ENCODE measurements at regions not wholly inside any gene's neighbourhood (a gene's known extent, or its start where the extent isn't known, plus 50 kb on each side); places are given as distances from the start of the nearest gene placed in this dataset.

DNA sequence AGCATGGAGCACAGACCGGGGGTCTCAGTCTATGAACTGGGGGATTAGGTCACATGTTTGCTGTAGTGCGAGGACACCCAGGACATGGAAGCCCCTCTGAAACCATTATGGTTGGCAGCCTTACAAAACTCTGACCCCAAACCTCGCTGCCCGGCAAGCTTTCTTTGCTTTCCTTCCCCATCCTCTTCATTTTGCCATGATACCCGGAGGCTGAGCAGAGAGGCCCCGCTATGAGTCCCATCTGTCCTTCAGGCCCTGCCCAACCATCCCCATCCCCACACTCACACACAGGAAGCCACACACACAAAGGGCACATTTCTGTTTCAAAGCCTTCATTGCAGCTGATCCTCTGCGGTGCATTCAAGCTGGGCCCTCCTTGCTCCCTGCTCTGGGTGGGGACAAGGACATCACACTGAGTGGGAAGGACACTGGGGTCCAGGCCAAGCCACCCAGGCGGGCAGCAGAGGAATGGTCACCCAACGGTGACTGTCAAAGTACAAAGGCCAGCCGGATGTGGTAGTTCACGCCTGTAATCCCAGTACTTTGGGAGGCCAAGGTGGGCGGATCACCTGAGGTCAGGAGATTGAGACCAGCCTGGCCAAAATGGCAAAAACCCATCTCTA is 176.5 kb downstream of the CTTN start:
- Mint-ChIP-seq H3K4me1 (no peaks in the 10 kb centered on the region), H3K27ac (no peak overlapping the region), H3K4me3 (no peak overlapping the region), H3K9me3 (no peaks in the 10 kb centered on the region), H3K36me3 (no peaks in the 10 kb centered on the region), H3K27me3 (peaks cover 0 to 10% (median 8%) of the 10 kb centered on the region in 3 donors)
- DNase-seq (no peak), ATAC-seq (ENCODE audit: low read depth in 2 of 2) (no peak)

DNA sequence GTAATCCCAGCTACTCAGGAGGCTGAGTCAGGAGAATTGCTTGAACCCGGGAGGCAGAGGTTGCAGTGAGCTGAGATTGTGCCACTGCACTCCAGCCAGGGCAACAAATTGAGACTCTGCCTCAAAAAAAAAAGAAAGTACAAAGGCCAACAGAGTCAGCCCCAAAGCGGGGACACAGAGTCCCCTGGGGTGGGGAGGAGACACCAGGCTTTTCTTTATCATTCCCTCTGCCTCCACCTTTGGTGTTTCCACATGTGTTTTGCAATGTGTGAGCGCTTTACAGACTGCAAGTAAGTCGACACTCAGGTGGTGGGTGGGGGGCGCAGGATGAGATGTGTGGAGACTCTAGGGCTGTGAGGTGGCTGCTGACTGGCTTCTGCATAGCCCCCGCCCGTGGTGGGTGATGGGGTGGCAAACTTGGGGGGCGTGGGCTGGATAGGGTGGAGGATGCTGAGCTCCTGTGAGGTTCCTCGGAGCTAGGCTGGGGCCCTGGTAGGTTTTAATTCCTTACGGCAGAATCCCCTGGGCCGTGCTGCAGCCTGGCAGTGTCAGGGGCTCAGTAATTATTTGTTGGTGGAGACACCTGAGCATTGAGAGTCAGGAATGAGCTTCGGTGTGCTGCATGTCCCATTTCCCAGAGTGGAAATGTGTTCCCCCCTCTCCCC is 177.2 kb downstream of the CTTN start:
- no peaks in the 10 kb centered on the region for H3K4me1 Mint-ChIP-seq
- peaks cover 0 to 8% (median 7%) of the 10 kb centered on the region in 3 donors for H3K27me3 Mint-ChIP-seq
- no peak for ATAC-seq (ENCODE audit: low read depth in 2 of 2)
- H3K36me3 Mint-ChIP-seq: no peaks in the 10 kb centered on the region
- H3K4me3 Mint-ChIP-seq: no peak overlapping the region
- no peaks in the 10 kb centered on the region for H3K9me3 Mint-ChIP-seq
- no peak overlapping the region for H3K27ac Mint-ChIP-seq
- DNase-seq: no peak

GRCh38 chr11:70577258-70577603 is 178.9 kb downstream of the CTTN start:
- no peak for ATAC-seq (ENCODE audit: low read depth in 2 of 2)
- Mint-ChIP-seq H3K4me3 (no peak overlapping the region), H3K27ac (no peak overlapping the region), H3K4me1 (no peaks in the 10 kb centered on the region), H3K36me3 (no peaks in the 10 kb centered on the region), H3K27me3 (peaks cover 0 to 7% (median 4%) of the 10 kb centered on the region in 3 donors), H3K9me3 (no peaks in the 10 kb centered on the region)
- no peak for DNase-seq

DNA sequence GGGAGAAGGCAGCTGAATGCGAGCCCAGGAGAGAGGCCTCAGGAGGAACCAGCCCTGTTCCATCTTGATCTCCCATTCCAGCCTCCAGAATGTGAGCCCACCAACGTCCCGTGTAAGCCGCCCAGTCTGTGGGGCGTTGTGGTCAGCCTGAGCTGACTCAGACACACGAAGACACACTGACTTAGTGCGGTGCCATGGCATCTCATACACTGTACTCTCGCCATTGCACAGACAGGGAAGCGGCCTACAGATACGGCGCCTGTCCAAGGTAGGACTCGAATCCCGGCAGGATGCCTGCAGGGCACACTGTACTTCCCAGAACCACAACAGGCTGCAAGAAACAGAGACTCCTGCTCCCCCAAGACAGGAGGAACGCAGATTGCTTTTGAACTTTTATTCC is 179.6 kb downstream of the CTTN start:
- Mint-ChIP-seq H3K27ac (no peak overlapping the region), H3K4me3 (no peak overlapping the region), H3K4me1 (no peaks in the 10 kb centered on the region), H3K36me3 (no peaks in the 10 kb centered on the region), H3K9me3 (no peaks in the 10 kb centered on the region), H3K27me3 (peaks cover 0 to 7% (median 4%) of the 10 kb centered on the region in 3 donors)
- ATAC-seq (ENCODE audit: low read depth in 2 of 2) (no peak), DNase-seq (no peak)

DNA sequence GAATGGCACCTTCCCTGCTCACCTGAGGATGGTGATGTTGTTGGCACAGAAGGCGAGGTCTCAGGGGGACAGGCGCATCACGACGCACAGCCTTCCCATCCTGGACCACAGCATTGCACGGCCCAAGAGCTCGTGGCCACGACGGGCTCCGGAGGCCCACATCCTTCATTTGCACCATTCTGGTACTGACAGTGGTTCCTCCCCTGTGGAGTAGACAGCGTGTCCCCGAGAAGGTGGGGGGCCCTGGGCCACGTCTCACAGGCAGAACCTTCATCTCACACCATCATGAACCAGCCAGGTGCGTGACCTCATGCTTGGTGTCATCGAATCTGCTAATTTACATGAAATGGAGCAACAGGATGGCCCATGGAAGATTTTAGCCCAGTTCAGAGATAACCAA is 180.0 kb downstream of the CTTN start:
- ATAC-seq (ENCODE audit: low read depth in 2 of 2): no peak
- no peaks in the 10 kb centered on the region for H3K9me3 Mint-ChIP-seq

GRCh38 chr11:70578831-70579230 is 180.5 kb downstream of the CTTN start:
- no peak overlapping the region for H3K27ac Mint-ChIP-seq
- H3K4me1 Mint-ChIP-seq: no peaks in the 10 kb centered on the region
- peaks cover 0 to 8% (median 4%) of the 10 kb centered on the region in 3 donors for H3K27me3 Mint-ChIP-seq
- no peak overlapping the region for H3K4me3 Mint-ChIP-seq
- ATAC-seq (ENCODE audit: low read depth in 2 of 2): no peak
- no peaks in the 10 kb centered on the region for H3K9me3 Mint-ChIP-seq
- DNase-seq: no peak
- no peaks in the 10 kb centered on the region for H3K36me3 Mint-ChIP-seq

More for the DNA sequence above, 180.0 kb downstream of the CTTN start:
- Mint-ChIP-seq H3K27ac (no peak overlapping the region), H3K4me3 (no peak overlapping the region), H3K36me3 (no peaks in the 10 kb centered on the region), H3K4me1 (no peaks in the 10 kb centered on the region), H3K27me3 (peaks cover 0 to 7% (median 4%) of the 10 kb centered on the region in 3 donors)
- no peak for DNase-seq

DNA sequence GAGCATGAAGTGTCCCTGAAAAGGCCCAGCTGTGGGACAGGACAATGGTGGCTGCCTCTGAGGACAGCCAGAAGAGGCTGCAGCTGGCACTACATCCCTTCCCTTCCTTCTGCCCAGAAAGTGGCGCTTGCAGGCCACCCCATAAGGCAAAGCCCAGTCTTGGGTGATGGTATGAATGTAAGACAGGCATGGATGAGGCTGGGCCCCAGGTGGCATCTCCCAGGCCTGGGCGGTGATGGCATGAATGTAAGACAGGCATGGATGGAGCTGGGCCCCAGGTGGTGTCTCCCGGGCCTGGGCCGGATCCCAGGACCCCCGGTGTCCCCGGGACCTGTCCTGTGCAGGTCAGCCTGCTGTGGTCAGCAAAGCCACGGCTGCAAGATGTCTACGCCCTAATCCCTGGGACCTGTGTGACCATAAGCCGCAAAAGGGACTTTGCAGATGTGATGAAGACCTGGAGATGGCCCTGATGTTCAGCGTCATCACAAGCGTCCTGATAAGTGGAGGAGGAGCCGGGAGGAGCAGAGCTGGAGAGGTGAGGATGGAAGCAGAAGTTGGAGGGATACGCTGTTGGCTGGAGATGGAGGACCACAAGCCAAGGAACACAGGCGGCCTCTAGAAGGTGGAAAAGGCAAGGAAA is 181.1 kb downstream of the CTTN start:
- Mint-ChIP-seq H3K9me3 (no peaks in the 10 kb centered on the region), H3K27ac (no peak overlapping the region), H3K27me3 (peaks cover 0 to 9% (median 6%) of the 10 kb centered on the region in 3 donors), H3K36me3 (no peaks in the 10 kb centered on the region), H3K4me1 (no peaks in the 10 kb centered on the region), H3K4me3 (no peak overlapping the region)
- ATAC-seq (ENCODE audit: low read depth in 2 of 2) (no peak), DNase-seq (no peak)

DNA sequence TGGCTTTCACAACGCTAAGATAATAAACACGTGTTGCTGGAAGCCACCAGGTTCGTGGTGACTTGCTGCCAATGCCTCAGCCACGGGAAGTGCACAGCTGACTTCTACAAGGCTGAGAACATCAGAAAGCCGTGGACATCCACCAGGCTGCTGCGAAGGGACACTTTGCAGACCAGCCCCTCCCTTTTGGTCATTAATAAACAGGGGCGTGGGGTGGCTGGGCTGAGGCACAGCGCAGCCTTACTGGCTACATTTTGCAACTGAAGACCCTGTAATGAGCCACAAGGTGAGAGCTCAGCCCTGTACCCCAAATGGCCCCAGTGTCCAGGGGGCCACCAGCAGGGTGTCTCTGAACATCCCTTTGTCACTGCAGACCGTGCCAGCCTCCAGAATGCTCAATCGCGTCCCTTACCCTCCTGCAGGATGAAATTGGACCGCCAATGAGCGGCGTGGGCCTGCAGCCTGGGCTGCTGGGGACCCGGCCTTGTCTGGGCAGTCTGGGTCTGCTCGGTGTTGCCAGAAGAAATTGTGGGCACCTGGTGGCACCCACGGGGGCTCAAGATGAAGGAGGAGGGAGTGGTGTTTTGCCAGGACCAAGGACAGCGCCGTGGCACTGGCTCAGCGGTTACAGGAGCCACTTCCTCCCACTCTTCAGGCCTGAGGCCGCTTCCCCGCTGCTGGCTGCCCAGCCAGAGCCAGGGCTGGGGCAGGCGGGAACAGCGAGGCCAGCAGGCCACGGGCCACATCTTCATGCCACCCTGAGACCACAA is 181.9 kb downstream of the CTTN start:
- no peak overlapping the region for H3K27ac Mint-ChIP-seq
- DNase-seq (no peak), ATAC-seq (ENCODE audit: low read depth in 2 of 2) (no peak)
- no peak overlapping the region for H3K4me3 Mint-ChIP-seq
- no peaks in the 10 kb centered on the region for H3K36me3 Mint-ChIP-seq
- H3K27me3 Mint-ChIP-seq: peaks cover 0 to 12% (median 9%) of the 10 kb centered on the region in 3 donors
- no peaks in the 10 kb centered on the region for H3K4me1 Mint-ChIP-seq
- no peaks in the 10 kb centered on the region for H3K9me3 Mint-ChIP-seq

- DNase-seq (no peak), ATAC-seq (ENCODE audit: low read depth in 2 of 2) (no peak)
- H3K36me3 Mint-ChIP-seq: no peaks in the 10 kb centered on the region
- H3K27ac Mint-ChIP-seq: no peak overlapping the region
- peaks cover 3 to 23% (median 16%) of the 10 kb centered on the region in 3 donors for H3K27me3 Mint-ChIP-seq
- peaks cover 0 to 8% (median 0%) of the 10 kb centered on the region in 7 donors for H3K9me3 Mint-ChIP-seq
- H3K4me3 Mint-ChIP-seq: no peak overlapping the region
- H3K4me1 Mint-ChIP-seq: no peaks in the 10 kb centered on the region
Measured at GRCh38 chr11:70581991-70582885, 183.9 kb downstream of the CTTN start.

- no peak for DNase-seq
- H3K4me3 Mint-ChIP-seq: no peak overlapping the region
Measured at GRCh38 chr11:70582886-70583641, 184.7 kb downstream of the CTTN start.

DNA sequence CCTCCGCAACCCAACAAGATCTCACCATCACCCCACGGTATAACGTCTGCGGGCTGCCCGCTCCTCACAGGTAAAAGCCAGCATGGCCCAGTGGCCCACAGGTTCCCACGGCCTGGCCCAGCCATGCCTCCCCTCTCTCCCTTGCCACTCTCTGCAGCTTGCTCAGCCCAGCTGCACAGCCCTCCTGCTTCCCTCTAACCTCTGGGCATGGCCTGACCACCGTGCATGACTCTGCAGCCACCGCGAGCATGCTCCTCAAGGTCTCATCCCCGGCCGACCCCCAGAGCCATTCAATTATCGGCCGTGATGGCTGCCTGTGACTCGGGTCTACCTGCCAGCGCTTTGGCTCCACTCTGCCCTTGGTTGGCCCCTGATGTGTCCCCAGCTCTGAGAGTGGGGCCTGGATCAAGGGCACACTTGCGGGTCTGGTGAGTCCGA is 185.5 kb downstream of the CTTN start:
- peak overlapping the region in 2 of 6 donors; percentile 21 to 31 for H3K27ac Mint-ChIP-seq
- peaks cover 0 to 8% (median 0%) of the 10 kb centered on the region in 7 donors for H3K9me3 Mint-ChIP-seq
- no peak for DNase-seq
- no peak overlapping the region for H3K4me3 Mint-ChIP-seq
- peaks cover 8 to 24% (median 23%) of the 10 kb centered on the region in 3 donors for H3K27me3 Mint-ChIP-seq
- no peaks in the 10 kb centered on the region for H3K4me1 Mint-ChIP-seq
- ATAC-seq (ENCODE audit: low read depth in 2 of 2): no peak
- H3K36me3 Mint-ChIP-seq: no peaks in the 10 kb centered on the region

More at GRCh38 chr11:70582886-70583641, 184.7 kb downstream of the CTTN start:
- Mint-ChIP-seq H3K9me3 (peaks cover 0 to 8% (median 0%) of the 10 kb centered on the region in 7 donors), H3K4me1 (no peaks in the 10 kb centered on the region), H3K27me3 (peaks cover 3 to 23% (median 17%) of the 10 kb centered on the region in 3 donors), H3K27ac (no peak overlapping the region), H3K36me3 (no peaks in the 10 kb centered on the region)
- no peak for ATAC-seq (ENCODE audit: low read depth in 2 of 2)

DNA sequence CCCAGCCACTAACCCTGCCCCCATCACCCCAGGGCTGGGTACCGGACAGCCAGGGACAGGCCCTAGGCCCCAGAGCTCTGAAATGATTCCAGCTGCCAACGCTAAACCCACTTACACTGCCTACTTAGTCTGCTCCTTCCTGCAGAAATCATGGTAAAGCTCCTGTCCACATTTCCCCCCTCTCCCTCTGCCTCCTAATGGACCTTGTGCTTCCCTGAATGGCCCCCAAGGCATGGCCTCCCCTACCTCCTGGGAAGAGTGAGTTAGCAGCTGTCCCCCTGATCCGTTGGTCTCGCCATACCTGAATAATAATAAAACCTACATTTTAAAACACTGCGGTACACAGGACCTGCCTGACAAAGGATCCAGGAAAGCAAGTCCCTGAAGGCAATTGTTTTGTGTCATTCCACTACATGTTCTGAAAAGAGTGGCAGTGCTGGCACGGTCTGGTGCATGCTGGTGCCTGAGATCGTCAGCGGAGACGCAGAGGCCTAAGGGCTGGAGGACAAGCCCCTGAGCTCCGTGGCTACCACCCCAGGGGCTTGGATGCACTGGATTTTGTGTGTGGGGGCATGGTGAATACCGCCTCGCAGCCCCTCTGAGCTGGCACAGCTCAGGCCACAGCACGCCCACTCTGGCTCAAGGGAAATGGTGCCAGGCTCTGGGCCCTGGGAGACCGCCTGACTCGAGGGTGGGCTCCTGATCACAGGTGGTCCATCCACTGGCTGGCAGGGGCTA is 186.3 kb downstream of the CTTN start:
- ATAC-seq (ENCODE audit: low read depth in 2 of 2) (no peak), DNase-seq (no peak)
- Mint-ChIP-seq H3K36me3 (no peaks in the 10 kb centered on the region), H3K4me3 (no peak overlapping the region), H3K4me1 (no peaks in the 10 kb centered on the region), H3K27me3 (peaks cover 8 to 24% (median 23%) of the 10 kb centered on the region in 3 donors), H3K27ac (no peak overlapping the region), H3K9me3 (peaks cover 0 to 12% (median 1%) of the 10 kb centered on the region in 7 donors)
